ENCODE measurements at regions not wholly inside any gene's neighbourhood (a gene's known extent, or its start where the extent isn't known, plus 50 kb on each side); places are given as distances from the start of the nearest gene placed in this dataset.

DNA sequence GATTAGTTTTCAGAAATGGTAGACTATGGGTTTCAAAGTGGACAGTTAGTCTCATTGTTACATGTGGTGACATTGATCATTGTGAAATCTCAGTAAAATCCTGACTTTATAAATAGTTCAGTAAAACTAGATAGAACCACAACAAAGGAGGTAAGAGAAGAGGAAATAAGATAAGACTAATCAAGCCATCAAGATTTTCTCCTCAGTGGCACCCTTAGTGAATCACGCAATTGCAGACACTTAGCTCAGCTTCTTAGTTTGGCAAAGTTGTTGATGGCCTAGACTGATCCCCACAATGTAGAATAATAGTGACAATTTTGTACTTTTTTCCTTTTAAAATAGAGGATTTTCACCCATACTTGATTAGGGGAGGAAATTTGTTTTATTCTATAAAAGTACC lies 426.7 kb upstream of the ITGA1 start:
- Histone ChIP-seq H3K36me3 (no peaks in the 10 kb centered on the region), H3K9me3 (no peaks in the 10 kb centered on the region), H3K27me3 (no peaks in the 10 kb centered on the region), H3K27ac (no peak overlapping the region), H3K4me3 (no peak overlapping the region), H3K4me1 (peaks cover 0 to 3% (median 0%) of the 10 kb centered on the region in 4 donors)
- DNase-seq = no peak
- WGBS, 5 donors = 77 to 90% (median 88%) methylated on average over 1 of the region's 1 CpG
- TF ChIP-seq POLR2A (IDR thresholded peaks at IDR 0.05) (no peak), EP300 (IDR thresholded peaks at IDR 0.05) (no peak), POLR2AphosphoS5 (IDR thresholded peaks at IDR 0.05) (no peak)
- TF ChIP-seq, protein P1, sequence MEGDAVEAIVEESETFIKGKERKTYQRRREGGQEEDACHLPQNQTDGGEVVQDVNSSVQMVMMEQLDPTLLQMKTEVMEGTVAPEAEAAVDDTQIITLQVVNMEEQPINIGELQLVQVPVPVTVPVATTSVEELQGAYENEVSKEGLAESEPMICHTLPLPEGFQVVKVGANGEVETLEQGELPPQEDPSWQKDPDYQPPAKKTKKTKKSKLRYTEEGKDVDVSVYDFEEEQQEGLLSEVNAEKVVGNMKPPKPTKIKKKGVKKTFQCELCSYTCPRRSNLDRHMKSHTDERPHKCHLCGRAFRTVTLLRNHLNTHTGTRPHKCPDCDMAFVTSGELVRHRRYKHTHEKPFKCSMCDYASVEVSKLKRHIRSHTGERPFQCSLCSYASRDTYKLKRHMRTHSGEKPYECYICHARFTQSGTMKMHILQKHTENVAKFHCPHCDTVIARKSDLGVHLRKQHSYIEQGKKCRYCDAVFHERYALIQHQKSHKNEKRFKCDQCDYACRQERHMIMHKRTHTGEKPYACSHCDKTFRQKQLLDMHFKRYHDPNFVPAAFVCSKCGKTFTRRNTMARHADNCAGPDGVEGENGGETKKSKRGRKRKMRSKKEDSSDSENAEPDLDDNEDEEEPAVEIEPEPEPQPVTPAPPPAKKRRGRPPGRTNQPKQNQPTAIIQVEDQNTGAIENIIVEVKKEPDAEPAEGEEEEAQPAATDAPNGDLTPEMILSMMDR (IDR thresholded peaks at IDR 0.05) = no peak
- intact Hi-C loops (cut with DNase I; ENCODE audit: low total_unique reads) = no loop called here

DNA sequence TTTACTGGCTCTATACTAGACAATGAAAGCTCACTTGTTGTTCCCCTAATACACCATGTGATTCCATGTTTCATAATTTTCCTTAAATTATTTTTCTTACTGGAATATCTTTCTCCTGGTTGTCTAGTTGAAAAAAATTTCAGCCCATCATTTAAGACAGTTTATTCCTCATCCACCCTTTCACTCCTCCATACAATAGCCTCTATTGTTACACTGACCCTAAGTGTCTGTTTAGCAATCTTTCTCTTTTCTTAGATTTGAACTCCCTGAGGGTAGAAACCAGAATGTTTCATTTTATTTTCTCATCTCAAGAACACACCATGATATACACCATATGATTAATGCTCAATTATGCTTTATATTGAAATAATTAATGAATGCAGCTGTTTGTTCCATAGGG lies 413.4 kb upstream of the ITGA1 start:
- no peak for DNase-seq
- Histone ChIP-seq H3K27ac (no peak overlapping the region), H3K36me3 (no peaks in the 10 kb centered on the region), H3K4me3 (no peak overlapping the region), H3K9me3 (no peaks in the 10 kb centered on the region), H3K27me3 (no peaks in the 10 kb centered on the region), H3K4me1 (no peaks in the 10 kb centered on the region)
- TF ChIP-seq POLR2A (IDR thresholded peaks at IDR 0.05) = no peak
- TF ChIP-seq, protein P1 (IDR thresholded peaks at IDR 0.05) = no peak
- no peak for TF ChIP-seq EP300 (IDR thresholded peaks at IDR 0.05)
- TF ChIP-seq POLR2AphosphoS5 (IDR thresholded peaks at IDR 0.05) = no peak
- intact Hi-C loops (cut with DNase I; ENCODE audit: low total_unique reads) = no loop called here

DNA sequence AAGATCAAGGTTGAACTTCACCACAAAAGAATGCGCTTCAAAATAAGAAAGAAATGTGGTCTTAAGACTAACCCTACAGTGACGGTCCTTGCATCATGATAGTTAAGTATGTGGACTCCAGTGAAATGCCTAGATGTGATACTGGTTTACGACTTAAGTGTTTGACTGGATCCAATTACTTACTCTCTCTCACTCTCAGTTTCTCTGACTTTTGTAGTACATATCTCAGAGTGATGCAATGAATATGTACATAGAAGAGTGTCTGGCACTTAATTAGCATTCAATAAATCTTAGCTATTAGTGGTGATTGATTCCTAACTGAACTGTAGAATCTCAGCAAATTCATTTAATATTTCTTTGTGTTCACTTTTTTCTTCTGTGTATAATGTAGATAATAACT lies 411.7 kb upstream of the ITGA1 start:
- Histone ChIP-seq H3K4me1 (no peaks in the 10 kb centered on the region), H3K27ac (no peak overlapping the region), H3K4me3 (no peak overlapping the region), H3K9me3 (no peaks in the 10 kb centered on the region), H3K27me3 (no peaks in the 10 kb centered on the region), H3K36me3 (no peaks in the 10 kb centered on the region)
- TF ChIP-seq EP300 (IDR thresholded peaks at IDR 0.05) = no peak
- WGBS, 5 donors = 85 to 94% (median 92%) methylated on average over 3 of the region's 3 CpGs
- no peak for DNase-seq
- intact Hi-C loops (cut with DNase I; ENCODE audit: low total_unique reads) = no loop called here

DNA sequence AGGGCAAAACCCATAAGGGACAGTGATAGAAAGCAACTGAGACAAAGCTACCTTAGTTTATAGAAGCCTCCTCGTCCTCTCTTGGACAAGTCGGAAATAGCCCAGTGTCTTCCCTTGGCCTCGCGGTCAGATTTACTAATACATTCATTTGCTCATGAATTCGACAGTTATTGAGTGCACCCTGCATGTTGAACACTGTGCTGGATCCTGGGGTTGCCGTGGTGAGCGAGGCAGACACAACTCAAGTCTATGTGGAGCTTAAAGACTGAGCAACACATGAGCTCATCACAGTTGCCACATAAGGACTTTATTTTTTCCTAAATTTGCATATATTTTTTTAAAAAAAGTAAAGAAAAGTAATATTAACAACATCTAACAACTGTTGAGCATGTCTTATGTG lies 411.1 kb upstream of the ITGA1 start:
- TF ChIP-seq EP300 (IDR thresholded peaks at IDR 0.05) = no peak
- no peak for TF ChIP-seq POLR2AphosphoS5 (IDR thresholded peaks at IDR 0.05)
- no peak overlapping the region for H3K27ac ChIP-seq
- H3K9me3 ChIP-seq = no peaks in the 10 kb centered on the region
- intact Hi-C loops (cut with DNase I; ENCODE audit: low total_unique reads) = no loop called here
- WGBS, 5 donors = 77 to 84% (median 80%) methylated on average over 7 of the region's 7 CpGs
- no peaks in the 10 kb centered on the region for H3K36me3 ChIP-seq
- no peaks in the 10 kb centered on the region for H3K27me3 ChIP-seq
- no peaks in the 10 kb centered on the region for H3K4me1 ChIP-seq
- DNase-seq = no peak
- H3K4me3 ChIP-seq = no peak overlapping the region

DNA sequence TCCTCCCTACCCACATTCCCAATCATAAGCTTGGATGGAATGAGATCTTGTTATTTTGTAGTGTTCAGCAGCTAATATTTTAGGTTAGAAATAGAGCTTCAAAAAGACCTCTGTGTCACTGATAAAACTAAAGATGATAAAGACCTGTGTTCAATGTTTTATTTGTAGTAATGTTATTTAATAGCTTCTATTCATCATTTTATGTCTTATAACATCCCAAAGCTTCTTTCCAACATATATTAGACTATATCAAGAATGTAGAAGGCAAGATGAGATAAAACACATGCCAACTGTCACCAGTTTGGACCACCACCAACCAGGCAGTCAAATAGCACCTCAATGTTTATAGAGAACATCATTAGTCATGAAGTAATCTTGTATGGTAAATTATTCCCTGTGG lies 409.5 kb upstream of the ITGA1 start:
- intact Hi-C loops (cut with DNase I; ENCODE audit: low total_unique reads) = no loop called here
- H3K4me3 ChIP-seq = no peak overlapping the region
- H3K4me1 ChIP-seq = no peaks in the 10 kb centered on the region
- H3K36me3 ChIP-seq = no peaks in the 10 kb centered on the region
- no peak overlapping the region for H3K27ac ChIP-seq
- H3K27me3 ChIP-seq = no peaks in the 10 kb centered on the region
- H3K9me3 ChIP-seq = no peaks in the 10 kb centered on the region
- no peak for DNase-seq
- TF ChIP-seq POLR2AphosphoS5 (IDR thresholded peaks at IDR 0.05) (no peak), EP300 (IDR thresholded peaks at IDR 0.05) (no peak), POLR2A (IDR thresholded peaks at IDR 0.05) (no peak)
- TF ChIP-seq, protein P1 (IDR thresholded peaks at IDR 0.05) = no peak

DNA sequence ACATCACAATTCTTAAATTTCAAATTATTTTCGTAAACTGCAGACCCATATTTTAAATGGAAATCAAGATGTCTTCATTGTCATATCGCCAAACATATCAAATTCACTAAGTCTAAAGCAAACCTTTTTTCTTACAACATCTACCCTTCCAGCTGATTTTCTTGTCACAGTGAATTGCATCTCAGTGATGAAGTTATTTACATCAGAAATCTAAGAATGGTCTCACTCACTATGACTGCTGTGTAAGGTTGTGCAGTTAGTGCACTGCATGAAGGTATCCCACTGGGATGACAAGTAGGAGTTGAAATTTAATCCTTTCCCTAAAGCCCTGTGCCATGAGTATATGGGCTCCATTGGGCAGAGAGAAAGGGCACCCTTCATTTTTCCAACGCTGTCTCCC lies 399.4 kb upstream of the ITGA1 start:
- no peaks in the 10 kb centered on the region for H3K27me3 ChIP-seq
- no peak for DNase-seq
- H3K4me1 ChIP-seq = no peaks in the 10 kb centered on the region
- H3K27ac ChIP-seq = no peak overlapping the region
- intact Hi-C loops (cut with DNase I; ENCODE audit: low total_unique reads) = no loop called here
- H3K9me3 ChIP-seq = no peaks in the 10 kb centered on the region
- no peak overlapping the region for H3K4me3 ChIP-seq
- 93 to 97% (median 95%) methylated on average over 3 of the region's 3 CpGs for WGBS, 5 donors
- no peaks in the 10 kb centered on the region for H3K36me3 ChIP-seq
- no peak for TF ChIP-seq POLR2A (IDR thresholded peaks at IDR 0.05)
- no peak for TF ChIP-seq EP300 (IDR thresholded peaks at IDR 0.05)
- TF ChIP-seq, protein P1 (IDR thresholded peaks at IDR 0.05) = no peak
- no peak for TF ChIP-seq POLR2AphosphoS5 (IDR thresholded peaks at IDR 0.05)

All from stomach (tissue), 8 donors.